GM23338 (cell line): ENCODE measurements at regions not wholly inside any gene's neighbourhood (a gene's known extent, or its start where the extent isn't known, plus 50 kb on each side); places are given as distances from the start of the nearest gene placed in this dataset.

Experiments
- ATAC-seq: fragments of 200-7000 bp; cut with Tn5 transposase; 3 replicates; pipeline ENCODE4 v1.9.1; 2020
- DNase-seq: peaks from one replicate; pipeline ENCODE4 v3.0.0-alpha.2; 2015; ENCODE audit warnings: low spot score
- H2AFZ ChIP-seq: fragments of 200-600 bp; sonication (generic); 2 replicates; pipeline ENCODE4 v1.8.0; 2016; ENCODE audit warnings: antibody characterized with exemption, mild to moderate bottlenecking, moderate library complexity
- H3F3A ChIP-seq: fragments of 200-600 bp; sonication (generic); replicated peaks from 2 replicates; pipeline ENCODE4 v1.8.0; 2017; ENCODE audit warnings: antibody characterized with exemption, mixed run types, low read depth
- H3K27ac ChIP-seq: fragments of 200-600 bp; sonication (generic); 2 replicates; pipeline ENCODE4 v1.6.1; 2016; ENCODE audit warnings: low read depth
- H3K27me3 ChIP-seq: fragments of 200-600 bp; sonication (generic); 2 replicates; pipeline ENCODE4 v1.8.0; 2016; ENCODE audit warnings: mild to moderate bottlenecking, mixed run types, moderate library complexity; ENCODE audit not compliant: insufficient read depth
- H3K36me3 ChIP-seq: fragments of 200-600 bp; sonication (generic); 2 replicates; pipeline ENCODE4 v1.8.0; 2016; ENCODE audit warnings: mild to moderate bottlenecking; ENCODE audit not compliant: insufficient read depth
- H3K4me1 ChIP-seq: fragments of 200-600 bp; sonication (generic); 2 replicates; pipeline ENCODE4 v1.8.0; 2016; ENCODE audit warnings: mild to moderate bottlenecking, moderate library complexity; ENCODE audit not compliant: insufficient read depth
- H3K4me2 ChIP-seq: fragments of 200-600 bp; sonication (generic); 2 replicates; pipeline ENCODE4 v1.7.1; 2017; ENCODE audit warnings: mixed run types
- H3K4me3 ChIP-seq: fragments of 200-600 bp; sonication (generic); 2 replicates; pipeline ENCODE4 v1.6.1; 2016; ENCODE audit warnings: mixed run types
- H3K79me2 ChIP-seq: fragments of 200-600 bp; sonication (generic); replicated peaks from 2 replicates; pipeline ENCODE4 v1.8.0; 2017; ENCODE audit warnings: mild to moderate bottlenecking; ENCODE audit not compliant: insufficient read depth
- H3K9me2 ChIP-seq: fragments of 200-600 bp; sonication (generic); 2 replicates; pipeline ENCODE4 v1.8.0; 2017; ENCODE audit not compliant: insufficient read depth
- H4K20me1 ChIP-seq: fragments of 200-600 bp; sonication (generic); replicated peaks from 2 replicates; pipeline ENCODE4 v1.8.0; 2017; ENCODE audit warnings: mild to moderate bottlenecking; ENCODE audit not compliant: insufficient read depth
- H3K27ac Mint-ChIP-seq: 2 replicates; pipeline ENCODE4 v1.8.0; 2020; ENCODE audit warnings: inconsistent platforms, mild to moderate bottlenecking, moderate library complexity, mixed read lengths
- H3K27me3 Mint-ChIP-seq: 3 replicates; pipeline ENCODE4 v1.8.0; 2022; ENCODE audit warnings: low read depth, mild to moderate bottlenecking, moderate library complexity, mixed read lengths, inconsistent platforms; ENCODE audit not compliant: insufficient read depth, poor library complexity
- H3K36me3 Mint-ChIP-seq: 3 replicates; pipeline ENCODE4 v1.8.0; 2021; ENCODE audit warnings: low read depth, mild to moderate bottlenecking, inconsistent platforms, moderate library complexity, mixed read lengths
- H3K4me1 Mint-ChIP-seq: 3 replicates; pipeline ENCODE4 v1.8.0; 2020; ENCODE audit warnings: mild to moderate bottlenecking, inconsistent platforms, mixed read lengths
- H3K4me3 Mint-ChIP-seq: 3 replicates; pipeline ENCODE4 v1.8.0; 2021; ENCODE audit warnings: moderate library complexity, mild to moderate bottlenecking, inconsistent platforms, mixed read lengths
- H3K9me3 Mint-ChIP-seq: 3 replicates; pipeline ENCODE4 v1.8.0; 2020; ENCODE audit warnings: moderate library complexity, mild to moderate bottlenecking, inconsistent platforms, mixed read lengths
- CREB1 ChIP-seq: fragments of 250-450 bp; sonication (Bioruptor Pico); IDR thresholded peaks from 2 replicates; pipeline ENCODE4 v1.5.0; 2020; ENCODE audit warnings: low read depth, mild to moderate bottlenecking, moderate library complexity
- ETS1 ChIP-seq: IDR thresholded peaks from 2 replicates; pipeline ENCODE4 v1.6.1; 2016; ENCODE audit warnings: antibody characterized with exemption
- EZH2 ChIP-seq: fragments of 200-600 bp; sonication (generic); IDR thresholded peaks from one replicate; pipeline ENCODE4 v1.8.0; 2017; ENCODE audit warnings: antibody characterized with exemption, mild to moderate bottlenecking, low read depth; ENCODE audit not compliant: unreplicated experiment
- EZH2phosphoT487 ChIP-seq: fragments of 200-600 bp; sonication (generic); IDR thresholded peaks from one replicate; pipeline ENCODE4 v1.8.1; 2018; ENCODE audit warnings: antibody characterized with exemption; ENCODE audit not compliant: unreplicated experiment
- JUNB ChIP-seq: IDR thresholded peaks from one replicate; pipeline ENCODE4 v1.6.1; 2016; ENCODE audit warnings: antibody characterized with exemption; ENCODE audit not compliant: unreplicated experiment
- POLR2AphosphoS5 ChIP-seq: IDR thresholded peaks from 2 replicates; pipeline ENCODE4 v1.6.1; 2016; ENCODE audit warnings: antibody characterized with exemption, low read depth
- REST ChIP-seq: IDR thresholded peaks from one replicate; pipeline ENCODE4 v1.6.1; 2018; ENCODE audit warnings: antibody characterized with exemption; ENCODE audit not compliant: unreplicated experiment
- STAT1 ChIP-seq: IDR thresholded peaks from one replicate; pipeline ENCODE4 v1.6.1; 2016; ENCODE audit warnings: antibody characterized with exemption; ENCODE audit not compliant: unreplicated experiment
- ZNF114 ChIP-seq: fragments of 250-450 bp; sonication (Bioruptor Pico); IDR thresholded peaks from 2 replicates; pipeline ENCODE4 v1.5.0; 2020; ENCODE audit warnings: mild to moderate bottlenecking, moderate library complexity
- ZNF331 ChIP-seq: fragments of 250-450 bp; sonication (Bioruptor Pico); IDR thresholded peaks from 2 replicates; pipeline ENCODE4 v1.5.0; 2020; ENCODE audit warnings: low read depth, mild to moderate bottlenecking, moderate library complexity

DNA sequence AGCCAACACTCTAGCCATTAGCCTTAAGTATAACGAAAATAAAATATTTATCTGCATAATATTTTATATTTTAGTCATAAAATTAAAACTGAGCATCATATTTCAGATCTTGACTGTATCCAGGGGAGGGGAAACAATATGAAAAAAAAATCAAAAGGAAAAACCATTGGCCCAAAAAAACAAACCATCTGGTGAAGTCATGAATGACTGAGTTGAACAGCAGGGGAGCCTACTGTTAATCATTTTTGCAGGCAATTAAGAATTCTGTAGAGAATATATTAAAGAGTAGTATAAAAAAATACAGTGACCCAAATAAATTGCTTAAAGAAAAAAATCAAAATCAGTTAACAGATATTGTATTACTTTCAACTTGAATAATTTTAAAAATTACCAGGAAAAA is 224.8 kb downstream of the C12orf50 start (continued):
- TF ChIP-seq ZNF114 (CRISPR knock-in tag) (no peak), REST (no peak), JUNB (no peak), ETS1 (no peak), ZNF331 (CRISPR knock-in tag) (no peak), STAT1 (no peak), EZH2 (no peak)

DNA sequence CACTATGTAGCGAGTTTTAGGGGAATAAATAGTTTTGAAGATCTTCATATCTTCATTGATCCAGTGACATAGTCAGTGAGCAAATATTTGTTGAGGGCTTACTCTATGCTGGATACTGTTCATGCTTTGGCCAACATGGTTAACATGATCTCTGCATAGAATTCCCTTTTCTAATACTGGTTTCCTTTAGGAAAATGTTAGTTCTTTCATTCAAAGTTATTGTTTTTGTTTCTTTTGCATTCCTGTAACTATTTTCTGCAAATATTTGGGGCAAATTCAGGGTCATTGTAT is 226.5 kb downstream of the C12orf50 start:
- Histone ChIP-seq H3K9me2 (no peaks in the 10 kb centered on the region; the same call in 1 of the 2 replicates), H3K36me3 (no peaks in the 10 kb centered on the region), H3K4me3 (no peak overlapping the region), H3K4me1 (peaks cover 6% of the 10 kb centered on the region; the same call in 1 of the 2 replicates), H3K79me2 (no peaks in the 10 kb centered on the region), H3K4me2 (no peak overlapping the region), H3K27ac (no peak overlapping the region), H2AFZ (no peak overlapping the region), H3F3A (no peaks in the 10 kb centered on the region), H3K27me3 (no peaks in the 10 kb centered on the region), H4K20me1 (no peaks in the 10 kb centered on the region)
- H3K4me3 Mint-ChIP-seq = no peak overlapping the region
- peaks cover 1% of the 10 kb centered on the region for H3K27me3 Mint-ChIP-seq
- H3K27ac Mint-ChIP-seq = no peak overlapping the region
- TF ChIP-seq ZNF331 (CRISPR knock-in tag) = no peak
- TF ChIP-seq REST = no peak
- TF ChIP-seq EZH2phosphoT487 = no peak
- TF ChIP-seq CREB1 = no peak
- no peak for TF ChIP-seq STAT1
- no peak for TF ChIP-seq POLR2AphosphoS5
- peaks cover 2% of the 10 kb centered on the region; the same call in 1 of the 3 replicates for H3K4me1 Mint-ChIP-seq
- ATAC-seq (no peak), DNase-seq (no peak)
- no peaks in the 10 kb centered on the region for H3K36me3 Mint-ChIP-seq
- no peaks in the 10 kb centered on the region for H3K9me3 Mint-ChIP-seq
